ENCODE measurements at regions not wholly inside any gene's neighbourhood (a gene's known extent, or its start where the extent isn't known, plus 50 kb on each side); places are given as distances from the start of the nearest gene placed in this dataset.
"Not testable (repeated sequence)": the region's sequence is repeated elsewhere in the genome, so short reads cannot be mapped to it uniquely, and the experiment has no call there.

DNA sequence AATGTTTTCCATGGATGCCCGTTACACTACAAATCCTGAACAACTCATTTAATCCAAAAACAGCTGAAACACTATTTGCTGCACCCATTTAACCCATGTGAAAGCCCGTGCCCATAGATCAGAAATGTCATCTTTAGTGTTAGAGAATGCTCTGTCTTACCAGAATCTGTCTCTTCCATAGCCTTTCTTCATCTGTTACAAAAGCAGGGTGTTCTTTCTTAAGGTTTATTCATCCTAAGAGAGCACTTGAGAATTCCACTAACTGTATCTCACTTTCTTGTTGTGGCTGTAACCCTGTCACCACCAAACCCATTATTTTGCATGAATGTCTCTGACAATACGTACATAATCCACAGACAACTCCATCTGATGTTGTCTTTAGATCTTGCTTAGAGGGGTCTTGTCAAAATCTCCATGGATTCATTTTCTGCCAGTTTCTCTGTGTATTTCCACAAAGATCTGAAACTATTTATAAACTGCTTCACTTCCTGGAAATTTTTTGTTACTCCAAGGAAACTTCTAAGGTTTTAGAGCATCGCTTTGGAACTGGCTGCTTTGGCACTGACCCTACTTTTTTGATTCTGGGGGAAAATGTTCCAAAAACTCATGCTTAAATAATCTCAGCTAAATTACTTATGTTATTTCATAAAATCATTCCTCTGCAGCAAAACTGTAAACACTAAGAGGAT is 167.8 kb upstream of the CCDC54 start:
- DNase-seq: no peak

- DNase-seq: no peak
These were observed 165.6 kb upstream of the CCDC54 start for GRCh38 chr3:107211608-107212007.

- DNase-seq: no peak
These were observed 164.6 kb upstream of the CCDC54 start for GRCh38 chr3:107212618-107213017.

GRCh38 chr3:107213044-107213669 is 164.1 kb upstream of the CCDC54 start:
- no peak for DNase-seq

DNA sequence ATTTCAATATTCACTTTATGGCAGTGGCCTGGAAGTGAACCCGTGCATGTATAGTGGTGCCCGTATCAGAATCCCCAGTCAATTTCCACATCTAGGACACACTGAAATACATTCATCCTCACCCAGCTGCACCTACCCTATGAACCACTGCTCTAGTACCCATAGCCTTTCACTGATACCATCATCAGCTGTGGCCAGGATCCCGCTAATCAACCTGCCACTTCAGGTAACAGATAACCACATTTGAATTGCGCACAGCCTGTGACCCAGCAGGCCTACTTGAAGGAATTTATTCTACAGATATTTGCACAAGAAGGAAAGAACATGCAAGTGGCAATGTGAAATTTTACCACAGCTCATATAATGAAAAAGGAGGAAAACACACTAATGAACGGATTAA is 161.0 kb upstream of the CCDC54 start:
- no peak for DNase-seq

DNA sequence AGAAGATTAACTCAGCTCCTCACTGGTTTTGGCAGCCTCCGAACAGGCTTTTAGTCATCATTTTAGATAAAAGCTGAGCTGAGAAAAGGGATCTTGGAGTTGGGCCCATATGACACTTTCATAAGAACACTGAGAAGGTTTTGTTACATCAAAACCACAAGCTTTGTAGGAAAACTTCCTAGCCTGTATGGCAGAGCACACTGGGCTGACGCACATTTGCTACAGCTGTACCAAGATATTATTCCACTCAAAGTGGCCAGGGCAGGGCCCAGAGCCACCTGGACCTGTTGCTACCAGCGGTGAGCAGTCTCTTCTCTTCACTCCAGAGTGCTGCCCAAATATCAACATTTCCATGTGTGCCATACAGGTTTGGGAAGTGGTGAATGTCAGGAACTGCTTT is 160.5 kb upstream of the CCDC54 start:
- no peak for DNase-seq

DNA sequence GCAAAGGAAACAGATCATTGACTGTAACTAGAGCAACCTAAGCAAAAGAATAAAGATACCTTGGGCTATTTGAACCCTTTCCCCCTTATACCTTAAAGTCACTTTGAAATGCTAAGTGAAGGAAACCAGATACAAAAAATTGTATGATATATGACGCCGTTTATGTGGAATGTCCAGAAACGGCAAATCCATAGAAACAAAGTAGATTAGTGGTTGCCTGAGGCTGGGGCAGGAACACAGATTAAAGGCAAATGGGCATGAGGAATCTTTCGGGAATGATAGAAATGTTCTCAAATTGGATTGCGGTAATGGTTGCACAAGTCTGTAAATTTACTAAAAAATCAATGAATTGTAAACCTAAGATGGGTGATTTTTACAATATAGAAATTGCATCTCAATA is 160.1 kb upstream of the CCDC54 start:
- no peak for DNase-seq

- DNase-seq: no peak
These were observed 158.4 kb upstream of the CCDC54 start for GRCh38 chr3:107218864-107219269.

- no peak for DNase-seq
These were observed 156.7 kb upstream of the CCDC54 start for GRCh38 chr3:107220538-107220937.

DNA sequence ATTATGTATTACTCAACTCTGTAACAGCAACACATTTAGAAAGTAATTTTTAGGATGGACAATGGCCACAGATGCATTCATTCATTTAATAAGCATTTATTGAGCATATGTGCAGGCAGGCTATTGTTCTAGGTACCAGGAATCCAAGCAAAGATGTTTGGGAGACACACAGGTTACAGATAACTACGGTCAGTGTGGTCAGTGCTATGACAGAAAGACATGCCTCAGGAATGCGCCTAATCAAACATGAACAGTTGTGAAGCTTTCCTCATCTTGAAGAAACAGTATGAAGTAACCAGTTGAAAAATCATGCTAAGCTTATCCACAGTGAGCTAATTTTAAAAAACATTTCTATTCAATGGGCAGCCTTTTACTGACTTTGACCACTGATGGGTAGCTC is 155.4 kb upstream of the CCDC54 start:
- no peak for DNase-seq

- DNase-seq: no peak
These were observed 154.3 kb upstream of the CCDC54 start for GRCh38 chr3:107222907-107223306.

GRCh38 chr3:107224026-107224596 is 153.1 kb upstream of the CCDC54 start:
- no peak for DNase-seq

- DNase-seq: no peak
These were observed 150.1 kb upstream of the CCDC54 start for GRCh38 chr3:107227091-107227490.

- DNase-seq: not testable (repeated sequence)
These were observed 143.4 kb upstream of the CCDC54 start for GRCh38 chr3:107233877-107234276.

GRCh38 chr3:107235193-107235927 is 141.9 kb upstream of the CCDC54 start:
- DNase-seq: no peak

DNA sequence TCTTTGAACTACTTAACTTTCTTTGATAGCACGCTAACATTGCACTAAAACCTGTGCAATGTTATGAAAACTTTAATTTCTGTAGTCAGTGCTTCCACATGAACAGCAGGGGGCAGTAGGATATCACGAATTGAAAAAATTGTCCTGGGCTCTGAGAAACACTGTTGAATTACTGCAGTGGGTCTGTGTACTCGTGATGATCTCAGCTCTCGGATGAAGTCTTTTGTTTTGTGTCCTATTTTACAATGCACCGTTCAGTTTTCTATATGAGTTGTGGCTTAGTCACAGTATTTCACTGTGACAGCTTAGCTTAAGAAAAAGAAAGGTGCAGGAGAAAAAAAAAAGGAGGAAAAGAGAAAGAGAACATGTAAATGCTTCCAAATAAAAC is 141.3 kb upstream of the CCDC54 start:
- DNase-seq: no peak

GRCh38 chr3:107236655-107237337 is 140.4 kb upstream of the CCDC54 start:
- no peak for DNase-seq

DNA sequence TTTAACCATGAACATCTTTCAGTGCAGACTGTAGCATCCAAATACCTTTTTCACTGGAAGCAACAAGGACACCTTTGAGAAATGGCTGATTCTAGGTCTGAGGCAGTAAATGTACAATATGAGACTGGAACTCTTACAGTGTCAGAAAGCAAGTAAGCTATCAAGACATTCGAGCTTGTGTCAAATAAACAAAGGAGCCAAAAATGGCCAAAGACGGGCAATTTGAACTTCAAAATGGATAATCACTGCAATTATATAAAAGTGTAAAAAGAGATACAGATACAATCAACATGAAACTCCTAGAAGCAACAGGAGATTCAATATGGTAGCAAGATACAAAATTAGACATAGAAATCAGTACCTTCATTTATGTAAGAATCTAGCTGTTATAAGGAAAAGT is 138.5 kb upstream of the CCDC54 start:
- DNase-seq: no peak

- no peak for DNase-seq
These were observed 137.5 kb upstream of the CCDC54 start for GRCh38 chr3:107239703-107240102.

GRCh38 chr3:107240183-107241091 is 136.8 kb upstream of the CCDC54 start:
- peak; percentile 88 for DNase-seq

DNA sequence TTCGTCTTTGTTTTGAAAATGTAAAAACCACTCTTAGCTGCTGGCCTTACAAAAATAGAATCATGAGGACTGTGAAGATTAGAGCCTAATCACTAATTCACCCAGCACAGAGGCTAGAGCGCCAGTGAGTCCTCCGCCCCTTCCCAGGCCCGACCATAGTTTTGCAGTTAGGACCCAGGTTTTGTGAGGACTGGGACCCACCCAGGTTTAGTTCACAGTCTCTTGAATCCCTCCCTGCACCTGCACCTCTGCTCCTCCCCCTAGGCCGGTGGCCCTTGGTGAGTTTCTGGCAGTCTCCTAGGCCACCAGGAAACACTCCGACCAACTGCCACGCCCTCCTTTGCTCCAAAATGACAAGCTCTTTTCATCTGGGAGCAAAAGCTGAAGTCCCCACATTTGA is 136.0 kb upstream of the CCDC54 start:
- peak; percentile 54 for DNase-seq

GRCh38 chr3:107242579-107242978 is 134.7 kb upstream of the CCDC54 start:
- DNase-seq: no peak
